Hepatocyte (in vitro differentiated cells): ENCODE measurements at regions not wholly inside any gene's neighbourhood (a gene's known extent, or its start where the extent isn't known, plus 50 kb on each side); places are given as distances from the start of the nearest gene placed in this dataset.

Experiments
- EZH2 ChIP-seq: fragments of 200-600 bp; sonication (generic); IDR thresholded peaks from 2 replicates; pipeline ENCODE4 v1.6.1; 2016; ENCODE audit warnings: antibody characterized with exemption, mild to moderate bottlenecking, borderline replicate concordance
- TF ChIP-seq, protein P1 (sequence below): fragments of 200-600 bp; sonication (generic); IDR thresholded peaks from 2 replicates; pipeline ENCODE4 v1.5.1; 2016; ENCODE audit warnings: antibody characterized with exemption, mild to moderate bottlenecking; ENCODE audit not compliant: poor library complexity

DNA sequence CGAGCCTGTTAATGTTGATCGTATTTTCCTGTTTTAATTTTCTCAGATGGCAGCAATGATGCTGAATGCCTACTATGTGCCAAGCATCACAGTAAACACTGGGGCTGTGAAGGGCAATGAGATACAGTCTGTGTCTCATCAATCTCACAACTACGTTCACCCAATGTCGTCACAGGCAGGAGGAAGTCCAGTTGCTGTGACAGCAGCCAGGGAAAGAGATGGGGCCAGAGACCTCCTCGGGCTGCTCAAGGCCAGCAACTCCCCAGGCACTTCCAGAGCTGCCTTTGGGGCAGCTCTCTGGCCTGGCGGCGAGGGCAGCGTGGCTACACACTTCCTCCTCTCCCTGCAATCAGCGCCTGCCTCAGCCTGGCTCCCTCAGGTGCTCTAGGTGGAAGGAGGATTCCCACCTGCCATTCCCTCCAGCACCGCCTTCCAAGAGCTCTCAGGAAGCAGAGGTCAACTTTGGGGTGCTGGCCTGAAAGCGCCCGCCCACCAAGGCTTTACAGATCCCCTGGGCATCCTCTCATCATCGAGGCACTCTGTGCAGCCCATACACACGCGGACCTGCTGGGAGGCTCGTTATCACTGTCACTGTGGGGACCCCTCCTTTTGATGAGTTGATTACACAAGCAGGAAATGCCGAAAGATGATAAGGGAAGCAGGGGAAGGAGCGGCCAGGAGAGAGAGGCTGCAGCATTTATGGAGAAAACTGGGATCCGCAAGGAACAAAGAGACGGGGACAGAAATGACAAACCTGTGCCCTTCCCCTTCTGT is 159.2 kb downstream of the ZDHHC21 start:
- no peak for TF ChIP-seq EZH2
- TF ChIP-seq, protein P1, sequence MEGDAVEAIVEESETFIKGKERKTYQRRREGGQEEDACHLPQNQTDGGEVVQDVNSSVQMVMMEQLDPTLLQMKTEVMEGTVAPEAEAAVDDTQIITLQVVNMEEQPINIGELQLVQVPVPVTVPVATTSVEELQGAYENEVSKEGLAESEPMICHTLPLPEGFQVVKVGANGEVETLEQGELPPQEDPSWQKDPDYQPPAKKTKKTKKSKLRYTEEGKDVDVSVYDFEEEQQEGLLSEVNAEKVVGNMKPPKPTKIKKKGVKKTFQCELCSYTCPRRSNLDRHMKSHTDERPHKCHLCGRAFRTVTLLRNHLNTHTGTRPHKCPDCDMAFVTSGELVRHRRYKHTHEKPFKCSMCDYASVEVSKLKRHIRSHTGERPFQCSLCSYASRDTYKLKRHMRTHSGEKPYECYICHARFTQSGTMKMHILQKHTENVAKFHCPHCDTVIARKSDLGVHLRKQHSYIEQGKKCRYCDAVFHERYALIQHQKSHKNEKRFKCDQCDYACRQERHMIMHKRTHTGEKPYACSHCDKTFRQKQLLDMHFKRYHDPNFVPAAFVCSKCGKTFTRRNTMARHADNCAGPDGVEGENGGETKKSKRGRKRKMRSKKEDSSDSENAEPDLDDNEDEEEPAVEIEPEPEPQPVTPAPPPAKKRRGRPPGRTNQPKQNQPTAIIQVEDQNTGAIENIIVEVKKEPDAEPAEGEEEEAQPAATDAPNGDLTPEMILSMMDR, result no peak
